ENCODE measurements at regions not wholly inside any gene's neighbourhood (a gene's known extent, or its start where the extent isn't known, plus 50 kb on each side); places are given as distances from the start of the nearest gene placed in this dataset.

DNA sequence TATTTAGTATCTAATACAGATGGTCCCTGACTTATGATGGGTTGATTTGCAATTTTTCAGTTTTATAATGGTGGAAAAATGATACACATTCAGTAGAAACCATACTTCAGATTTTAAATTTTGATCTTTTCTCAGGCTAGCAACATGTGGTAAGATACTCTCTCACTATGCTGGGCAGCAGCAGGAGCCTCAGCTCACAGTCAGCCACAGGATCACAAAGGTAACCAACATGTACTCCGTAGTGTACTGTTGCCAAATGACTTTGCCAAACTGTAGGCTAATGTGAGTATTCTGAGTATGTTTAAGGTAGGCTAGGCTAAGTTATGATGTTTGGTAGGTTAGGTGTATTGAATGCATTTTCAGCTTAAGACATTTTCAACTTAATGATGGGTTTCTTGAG lies 498.6 kb upstream of the DPPA4 start:
- no peak for TF ChIP-seq CTCF (conservative IDR thresholded peaks at IDR 0.05; ENCODE audit: low read depth, low read length)
- TF ChIP-seq EZH2phosphoT487 (IDR thresholded peaks at IDR 0.05; ENCODE audit: borderline replicate concordance, low read length) = no peak

Data from PC-3 (cell line).